H1 (cell line): ENCODE measurements at regions not wholly inside any gene's neighbourhood (a gene's known extent, or its start where the extent isn't known, plus 50 kb on each side); places are given as distances from the start of the nearest gene placed in this dataset.

Source experiments
- ATF2 ChIP-seq: IDR thresholded peaks from 2 replicates; pipeline ENCODE4 v1.6.1; 2012; ENCODE audit warnings: low read length, inconsistent platforms
- BCL11A ChIP-seq, 2 experiments: IDR thresholded peaks; one replicate each; pipeline ENCODE4 v1.6.1; 2011; ENCODE audit warnings: low read depth in 2 of 2, low read length in 2 of 2, mild to moderate bottlenecking in 2 of 2
- EGR1 ChIP-seq: IDR thresholded peaks from 2 replicates; pipeline ENCODE4 v1.6.1; 2011; ENCODE audit warnings: low read depth, low read length, borderline replicate concordance
- HDAC2 ChIP-seq, 2 experiments: fragments of 300-600 bp in 1 of 2; sonication (generic) in 1 of 2; IDR thresholded peaks; 2 replicates each; pipeline ENCODE4 v1.6.1; 2011 to 2012; ENCODE audit warnings: low read depth in 2 of 2, low read length in 2 of 2, mild to moderate bottlenecking in 2 of 2, moderate library complexity in 2 of 2, borderline replicate concordance in 1 of 2, inconsistent platforms in 1 of 2
- JUN ChIP-seq: IDR thresholded peaks from 2 replicates; pipeline ENCODE4 v1.6.1; 2011; ENCODE audit warnings: low read depth, mild to moderate bottlenecking, improper control_type of control experiment, low read length
- RBBP5 ChIP-seq: IDR thresholded peaks from 2 replicates; pipeline ENCODE4 v1.7.1; 2012; ENCODE audit warnings: low read depth, mild to moderate bottlenecking, inconsistent platforms, low read length, moderate library complexity, borderline replicate concordance
- RNF2 ChIP-seq: fragments of 200-900, 300-1000 bp; sonication (generic); IDR thresholded peaks from 2 replicates; pipeline ENCODE4 v1.7.1; 2016; ENCODE audit warnings: borderline replicate concordance, low read depth, mild to moderate bottlenecking, antibody characterized with exemption, low read length; ENCODE audit not compliant: poor library complexity, severe bottlenecking; ENCODE audit errors: missing control alignments
- SIN3A ChIP-seq, 2 experiments: IDR thresholded peaks in 1 of 2; conservative IDR thresholded peaks in 1 of 2; 2 replicates each; pipeline ENCODE4 v1.6.1; 2011 to 2012; ENCODE audit warnings: low read length in 2 of 2, improper control_type of control experiment in 1 of 2, low read depth in 1 of 2, mild to moderate bottlenecking in 1 of 2
- TF ChIP-seq, protein P1 (sequence below): IDR thresholded peaks from 2 replicates; pipeline ENCODE4 v1.6.1; 2012; ENCODE audit warnings: inconsistent platforms

GRCh38 chr1:182113879-182114626 is 52.5 kb upstream of the ZNF648 start (continued):
- no peak for TF ChIP-seq RBBP5
- TF ChIP-seq ATF2 = no peak
- TF ChIP-seq SIN3A (conservative IDR thresholded peaks at IDR 0.05 in 1 of 2, IDR thresholded peaks at IDR 0.05 in 1 of 2; ENCODE audit: low read depth in 1 of 2, low read length in 2 of 2) = no peak
- no peak for TF ChIP-seq BCL11A (IDR thresholded peaks at IDR 0.05; ENCODE audit: low read depth in 2 of 2, low read length in 2 of 2)
- no peak for TF ChIP-seq RNF2
- TF ChIP-seq, protein P1, sequence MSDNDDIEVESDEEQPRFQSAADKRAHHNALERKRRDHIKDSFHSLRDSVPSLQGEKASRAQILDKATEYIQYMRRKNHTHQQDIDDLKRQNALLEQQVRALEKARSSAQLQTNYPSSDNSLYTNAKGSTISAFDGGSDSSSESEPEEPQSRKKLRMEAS = no peak
- no peak for TF ChIP-seq EGR1
- no peak for TF ChIP-seq HDAC2 (IDR thresholded peaks at IDR 0.05; ENCODE audit: borderline replicate concordance in 1 of 2, low read depth in 2 of 2, low read length in 2 of 2)
- TF ChIP-seq JUN = no peak
- TF ChIP-seq, all 59 proteins: peak for 0
